Fibroblast of lung (primary cell): ENCODE measurements at regions not wholly inside any gene's neighbourhood (a gene's known extent, or its start where the extent isn't known, plus 50 kb on each side); places are given as distances from the start of the nearest gene placed in this dataset.

ENCODE experiments used
- CTCF ChIP-seq, 2 donors: IDR thresholded peaks in 1 of 2; conservative IDR thresholded peaks in 1 of 2; 1 replicate in 1 of 2; 2 replicates in 1 of 2; pipeline ENCODE4 v1.5.1; 2011 to 2012; ENCODE audit warnings: low read length in 2 of 2, control low read depth in 1 of 2, inconsistent platforms in 1 of 2, low read depth in 1 of 2, mild to moderate bottlenecking in 1 of 2
- EZH2 ChIP-seq: IDR thresholded peaks from 2 replicates; pipeline ENCODE4 v1.5.1; 2012; ENCODE audit warnings: low read length, control low read depth, mild to moderate bottlenecking; ENCODE audit errors: missing control alignments

GRCh38 chr2:60116161-60116875, 437.1 kb downstream of the BCL11A start:
- TF ChIP-seq CTCF (conservative IDR thresholded peaks at IDR 0.05 in 1 of 2, IDR thresholded peaks at IDR 0.05 in 1 of 2; ENCODE audit: low read depth in 1 of 2, low read length in 2 of 2) (no peak), EZH2 (no peak)
